ENCODE measurements at regions not wholly inside any gene's neighbourhood (a gene's known extent, or its start where the extent isn't known, plus 50 kb on each side); places are given as distances from the start of the nearest gene placed in this dataset.

DNA sequence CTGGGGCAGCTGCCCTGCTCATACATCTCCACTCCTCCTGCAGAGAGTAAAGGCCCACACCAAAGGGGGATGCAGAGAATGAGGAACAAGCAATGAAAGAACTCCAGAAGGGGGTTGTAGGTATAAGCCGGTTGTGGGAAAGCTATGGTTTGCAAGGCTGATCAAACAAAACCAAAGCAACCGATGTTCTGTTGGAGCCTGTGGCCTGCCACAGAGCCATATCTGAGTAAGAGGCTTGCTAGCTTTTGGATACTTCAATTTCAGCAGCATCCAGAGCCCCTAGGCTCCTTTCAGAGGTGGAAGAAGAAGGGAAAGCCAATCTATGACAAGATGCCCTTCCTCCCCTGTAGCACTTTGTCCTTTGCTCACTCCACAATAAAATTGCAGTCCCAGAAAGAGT lies 163.2 kb downstream of the RRAGC start:
- no peak overlapping the region for H3K14ac ChIP-seq (ENCODE audit: low read length)
- no peak for DNase-seq
- H3K9me3 ChIP-seq (ENCODE audit: insufficient read depth, low read depth, low read length) = peaks cover 5% of the 10 kb centered on the region
- no peak overlapping the region for H3K18ac ChIP-seq (ENCODE audit: low read length)
- no peaks in the 10 kb centered on the region for H3K79me1 ChIP-seq (ENCODE audit: low read length)
- no peak overlapping the region for H4K12ac ChIP-seq (ENCODE audit: low read depth, low read length)
- H4K91ac ChIP-seq (ENCODE audit: low read depth, low read length) = no peak overlapping the region
- no peak overlapping the region for H3K4ac ChIP-seq (ENCODE audit: low read depth, low read length)
- H3K27me3 ChIP-seq (ENCODE audit: insufficient read depth, low read length) = peaks cover 2% of the 10 kb centered on the region
- H2AFZ ChIP-seq (ENCODE audit: insufficient read depth, low read length, poor library complexity) = no peak overlapping the region
- H2BK12ac ChIP-seq (ENCODE audit: low read length) = no peak overlapping the region
- H3K4me3 ChIP-seq (ENCODE audit: low read depth, low read length) = no peak overlapping the region
- no peaks in the 10 kb centered on the region for H3K4me1 ChIP-seq (ENCODE audit: control insufficient read depth in 1 of 2, insufficient read depth in 2 of 2, low read length in 2 of 2)
- H2BK120ac ChIP-seq (ENCODE audit: insufficient read depth, low read length, poor library complexity) = no peak overlapping the region
- H2BK5ac ChIP-seq (ENCODE audit: low read depth, low read length, poor library complexity) = no peak overlapping the region
- WGBS (ENCODE audit: extremely low coverage, insufficient coverage, insufficient read length) = no CpG with 5 or more reads among the region's 2 CpGs
- H3K27ac ChIP-seq (ENCODE audit: low read depth, low read length) = no peak overlapping the region
- H3K9ac ChIP-seq (ENCODE audit: low read length) = no peak overlapping the region
- H3K4me2 ChIP-seq (ENCODE audit: low read length) = no peak overlapping the region
- no peaks in the 10 kb centered on the region for H3K36me3 ChIP-seq (ENCODE audit: control insufficient read depth in 1 of 2, insufficient read depth in 2 of 2, low read length in 2 of 2)
- no peaks in the 10 kb centered on the region for H3K79me2 ChIP-seq (ENCODE audit: control insufficient read depth, insufficient read depth, low read length, poor library complexity)
- H4K8ac ChIP-seq (ENCODE audit: low read depth, low read length) = no peak overlapping the region
- no peak overlapping the region for H3K23ac ChIP-seq (ENCODE audit: low read length)
- no peak overlapping the region for H2AK5ac ChIP-seq (ENCODE audit: low read length)

DNA sequence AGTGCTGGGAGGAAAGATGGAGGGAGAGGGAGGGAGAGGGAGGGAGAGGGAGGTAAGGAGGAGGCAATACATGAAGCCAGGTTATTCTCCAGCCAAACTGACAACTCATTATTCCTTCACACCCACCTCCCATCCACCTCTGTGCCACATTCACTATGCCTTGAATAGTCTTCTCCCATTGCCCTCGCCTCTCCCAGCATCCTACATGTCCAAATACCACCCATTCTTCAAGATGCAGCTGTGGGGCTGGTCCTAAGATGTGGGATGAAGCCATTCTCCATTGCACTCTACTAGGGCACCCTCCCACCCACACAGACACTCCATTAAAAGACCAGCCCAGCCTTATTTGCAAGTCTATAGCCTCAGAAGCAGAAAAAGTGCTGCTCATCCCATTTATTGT lies 165.8 kb downstream of the RRAGC start:
- WGBS (ENCODE audit: extremely low coverage, insufficient coverage, insufficient read length) = no CpG with 5 or more reads among the region's 1 CpG
- H3K14ac ChIP-seq (ENCODE audit: low read length) = no peak overlapping the region
- H3K4me2 ChIP-seq (ENCODE audit: low read length) = no peak overlapping the region
- no peak overlapping the region for H4K91ac ChIP-seq (ENCODE audit: low read depth, low read length)
- H3K36me3 ChIP-seq (ENCODE audit: control insufficient read depth in 1 of 2, insufficient read depth in 2 of 2, low read length in 2 of 2) = no peaks in the 10 kb centered on the region
- no peak overlapping the region for H3K27ac ChIP-seq (ENCODE audit: low read depth, low read length)
- H3K4me1 ChIP-seq (ENCODE audit: control insufficient read depth in 1 of 2, insufficient read depth in 2 of 2, low read length in 2 of 2) = no peaks in the 10 kb centered on the region
- no peak overlapping the region for H2AK5ac ChIP-seq (ENCODE audit: low read length)
- H2BK12ac ChIP-seq (ENCODE audit: low read length) = no peak overlapping the region
- no peak overlapping the region for H2BK5ac ChIP-seq (ENCODE audit: low read depth, low read length, poor library complexity)
- H4K8ac ChIP-seq (ENCODE audit: low read depth, low read length) = no peak overlapping the region
- no peak for DNase-seq
- no peak overlapping the region for H4K12ac ChIP-seq (ENCODE audit: low read depth, low read length)
- H3K9ac ChIP-seq (ENCODE audit: low read length) = no peak overlapping the region
- no peak overlapping the region for H2AFZ ChIP-seq (ENCODE audit: insufficient read depth, low read length, poor library complexity)
- H3K27me3 ChIP-seq (ENCODE audit: insufficient read depth, low read length) = no peaks in the 10 kb centered on the region
- H2BK120ac ChIP-seq (ENCODE audit: insufficient read depth, low read length, poor library complexity) = no peak overlapping the region
- peaks cover 3% of the 10 kb centered on the region for H3K9me3 ChIP-seq (ENCODE audit: insufficient read depth, low read depth, low read length)
- H3K79me2 ChIP-seq (ENCODE audit: control insufficient read depth, insufficient read depth, low read length, poor library complexity) = no peaks in the 10 kb centered on the region
- H3K4ac ChIP-seq (ENCODE audit: low read depth, low read length) = no peak overlapping the region
- H3K18ac ChIP-seq (ENCODE audit: low read length) = no peak overlapping the region
- H3K4me3 ChIP-seq (ENCODE audit: low read depth, low read length) = no peak overlapping the region
- no peak overlapping the region for H3K23ac ChIP-seq (ENCODE audit: low read length)
- no peaks in the 10 kb centered on the region for H3K79me1 ChIP-seq (ENCODE audit: low read length)

DNA sequence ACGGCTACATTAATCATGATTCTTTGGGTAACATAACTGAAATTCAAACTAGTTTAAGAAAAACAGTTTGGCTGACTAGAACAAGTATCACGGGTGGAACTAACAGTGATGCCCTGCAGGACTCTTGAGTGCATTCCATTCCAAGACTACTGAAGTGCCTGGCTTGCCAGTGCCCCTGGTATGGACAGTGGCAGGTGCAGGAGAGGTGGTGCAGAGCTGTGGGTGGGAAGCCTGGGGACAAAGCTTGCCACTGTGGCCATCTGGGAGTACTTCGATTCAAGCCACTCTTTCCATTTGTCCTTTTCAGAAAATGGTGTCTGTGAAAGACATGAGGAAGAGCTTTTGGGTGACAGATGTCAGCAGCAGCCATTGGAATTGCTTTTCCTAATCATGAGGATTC lies 166.5 kb downstream of the RRAGC start:
- no peak overlapping the region for H3K27ac ChIP-seq (ENCODE audit: low read depth, low read length)
- H3K23ac ChIP-seq (ENCODE audit: low read length) = no peak overlapping the region
- H4K91ac ChIP-seq (ENCODE audit: low read depth, low read length) = no peak overlapping the region
- no peak overlapping the region for H4K8ac ChIP-seq (ENCODE audit: low read depth, low read length)
- no peak overlapping the region for H2BK12ac ChIP-seq (ENCODE audit: low read length)
- no peak for DNase-seq
- H3K4me2 ChIP-seq (ENCODE audit: low read length) = no peak overlapping the region
- H3K79me1 ChIP-seq (ENCODE audit: low read length) = no peaks in the 10 kb centered on the region
- no peak overlapping the region for H3K4me3 ChIP-seq (ENCODE audit: low read depth, low read length)
- no peak overlapping the region for H2AK5ac ChIP-seq (ENCODE audit: low read length)
- H3K9me3 ChIP-seq (ENCODE audit: insufficient read depth, low read depth, low read length) = peaks cover 3% of the 10 kb centered on the region
- no peaks in the 10 kb centered on the region for H3K4me1 ChIP-seq (ENCODE audit: control insufficient read depth in 1 of 2, insufficient read depth in 2 of 2, low read length in 2 of 2)
- no peak overlapping the region for H3K9ac ChIP-seq (ENCODE audit: low read length)
- no peak overlapping the region for H4K12ac ChIP-seq (ENCODE audit: low read depth, low read length)
- H3K79me2 ChIP-seq (ENCODE audit: control insufficient read depth, insufficient read depth, low read length, poor library complexity) = no peaks in the 10 kb centered on the region
- no peaks in the 10 kb centered on the region for H3K36me3 ChIP-seq (ENCODE audit: control insufficient read depth in 1 of 2, insufficient read depth in 2 of 2, low read length in 2 of 2)
- H3K18ac ChIP-seq (ENCODE audit: low read length) = no peak overlapping the region
- no peak overlapping the region for H2AFZ ChIP-seq (ENCODE audit: insufficient read depth, low read length, poor library complexity)
- H3K27me3 ChIP-seq (ENCODE audit: insufficient read depth, low read length) = no peaks in the 10 kb centered on the region
- no peak overlapping the region for H2BK120ac ChIP-seq (ENCODE audit: insufficient read depth, low read length, poor library complexity)
- no peak overlapping the region for H3K14ac ChIP-seq (ENCODE audit: low read length)
- no peak overlapping the region for H2BK5ac ChIP-seq (ENCODE audit: low read depth, low read length, poor library complexity)
- no CpG with 5 or more reads among the region's 3 CpGs for WGBS (ENCODE audit: extremely low coverage, insufficient coverage, insufficient read length)
- no peak overlapping the region for H3K4ac ChIP-seq (ENCODE audit: low read depth, low read length)

DNA sequence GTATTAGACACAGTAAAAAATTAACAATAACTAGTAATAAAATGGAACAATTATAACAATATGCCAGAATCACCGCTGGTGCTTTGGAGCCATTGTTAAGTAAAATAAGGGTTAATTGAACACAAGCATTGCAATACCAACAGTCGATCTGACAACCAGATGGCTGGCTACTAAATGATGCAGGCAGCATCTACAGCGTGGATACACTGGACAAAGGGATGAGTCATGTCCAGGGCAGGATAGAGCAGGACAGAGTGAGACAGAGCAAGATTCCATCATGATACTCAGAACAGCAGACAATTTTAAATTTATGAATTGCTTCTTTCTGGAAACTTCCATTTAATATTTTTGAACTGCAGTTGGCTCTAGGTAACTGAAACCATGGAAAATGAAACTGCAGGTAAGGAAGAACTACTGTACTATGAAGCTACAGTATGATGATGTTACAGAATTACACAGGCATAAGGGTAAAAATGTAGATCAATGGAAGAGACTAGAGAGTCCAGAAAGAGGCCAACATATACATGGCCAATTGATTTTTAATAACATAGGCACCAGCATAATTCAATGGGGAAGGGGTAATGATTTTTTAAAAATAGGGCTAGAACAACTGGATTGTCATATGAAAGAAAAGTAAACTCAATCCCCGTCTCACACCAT lies 168.7 kb downstream of the RRAGC start:
- Histone ChIP-seq H2BK120ac (ENCODE audit: insufficient read depth, low read length, poor library complexity) (no peak overlapping the region), H4K91ac (ENCODE audit: low read depth, low read length) (no peak overlapping the region), H3K27ac (ENCODE audit: low read depth, low read length) (no peak overlapping the region), H3K4me3 (ENCODE audit: low read depth, low read length) (no peak overlapping the region), H3K36me3 (ENCODE audit: control insufficient read depth in 1 of 2, insufficient read depth in 2 of 2, low read length in 2 of 2) (no peaks in the 10 kb centered on the region), H3K4me2 (ENCODE audit: low read length) (no peak overlapping the region), H3K27me3 (ENCODE audit: insufficient read depth, low read length) (no peaks in the 10 kb centered on the region), H3K14ac (ENCODE audit: low read length) (no peak overlapping the region), H2BK12ac (ENCODE audit: low read length) (no peak overlapping the region), H3K4me1 (ENCODE audit: control insufficient read depth in 1 of 2, insufficient read depth in 2 of 2, low read length in 2 of 2) (no peaks in the 10 kb centered on the region), H4K12ac (ENCODE audit: low read depth, low read length) (no peak overlapping the region), H3K4ac (ENCODE audit: low read depth, low read length) (no peak overlapping the region), H3K79me1 (ENCODE audit: low read length) (no peaks in the 10 kb centered on the region), H2BK5ac (ENCODE audit: low read depth, low read length, poor library complexity) (no peak overlapping the region), H2AK5ac (ENCODE audit: low read length) (no peak overlapping the region), H3K9ac (ENCODE audit: low read length) (no peak overlapping the region), H3K23ac (ENCODE audit: low read length) (no peak overlapping the region), H4K8ac (ENCODE audit: low read depth, low read length) (no peak overlapping the region), H3K18ac (ENCODE audit: low read length) (no peak overlapping the region), H2AFZ (ENCODE audit: insufficient read depth, low read length, poor library complexity) (no peak overlapping the region), H3K79me2 (ENCODE audit: control insufficient read depth, insufficient read depth, low read length, poor library complexity) (no peaks in the 10 kb centered on the region), H3K9me3 (ENCODE audit: insufficient read depth, low read depth, low read length) (peaks cover 3% of the 10 kb centered on the region)
- no CpG with 5 or more reads among the region's 4 CpGs for WGBS (ENCODE audit: extremely low coverage, insufficient coverage, insufficient read length)
- DNase-seq = peak in 1 of 2 donors; percentile 43

All from trophoblast cell (in vitro differentiated cells and primary cell).